ENCODE measurements at regions not wholly inside any gene's neighbourhood (a gene's known extent, or its start where the extent isn't known, plus 50 kb on each side); places are given as distances from the start of the nearest gene placed in this dataset.
A peak's percentile ranks its signal among the peaks of the same experiment; 100 is the strongest.

DNA sequence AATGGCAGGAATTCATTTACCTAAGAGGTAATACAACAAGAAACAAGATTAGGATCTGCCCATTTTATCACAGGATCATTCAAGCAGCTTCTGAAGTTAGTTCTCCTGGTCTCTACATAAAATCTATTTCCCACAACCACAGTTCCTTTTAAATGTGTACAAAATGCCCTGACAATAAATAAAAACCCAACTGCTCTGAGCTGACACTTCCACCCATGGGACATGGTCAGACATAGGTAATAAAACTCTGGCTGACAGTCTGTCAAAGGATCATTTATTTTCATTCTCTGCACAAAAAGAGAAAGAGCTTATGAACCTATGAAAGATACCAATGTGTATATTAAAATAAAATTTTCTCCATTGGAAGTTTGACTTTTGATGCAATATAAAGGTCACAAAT is 145.4 kb upstream of the PALMD start:
- no peak overlapping the region for H3K27ac ChIP-seq (replicated peaks; ENCODE audit: low read length)
- no peak overlapping the region for H4K8ac ChIP-seq (ENCODE audit: low read depth, low read length)
- no peak overlapping the region for H2AFZ ChIP-seq (ENCODE audit: low read length)
- peaks cover 0 to 6% of the 10 kb centered on the region in 2 donors for H3K4me1 ChIP-seq (ENCODE audit: control insufficient read depth in 2 of 2, insufficient read depth in 1 of 2, low read depth in 1 of 2, low read length in 2 of 2)
- no peaks in the 10 kb centered on the region for H3K9me3 ChIP-seq (replicated peaks in 1 of 2; ENCODE audit: control insufficient read depth in 2 of 2, insufficient read depth in 1 of 2, low read depth in 1 of 2, low read length in 2 of 2)
- H3K9ac ChIP-seq (ENCODE audit: low read depth, low read length, poor library complexity) = no peak overlapping the region
- no peaks in the 10 kb centered on the region for H3K36me3 ChIP-seq (replicated peaks in 1 of 2; ENCODE audit: control insufficient read depth in 2 of 2, insufficient read depth in 2 of 2, low read length in 2 of 2)
- H3K4ac ChIP-seq (ENCODE audit: low read length) = no peak overlapping the region
- no peak overlapping the region for H3K14ac ChIP-seq (ENCODE audit: low read length)
- H3K18ac ChIP-seq (ENCODE audit: low read length) = no peak overlapping the region
- no peak overlapping the region for H3K4me2 ChIP-seq (ENCODE audit: insufficient read depth, low read length, poor library complexity, severe bottlenecking)
- H2BK120ac ChIP-seq (ENCODE audit: low read depth, low read length) = no peak overlapping the region
- DNase-seq (ENCODE audit: low spot score) = no peak
- no peak overlapping the region for H4K91ac ChIP-seq (ENCODE audit: low read depth, low read length, poor library complexity)
- no peak overlapping the region for H2AK5ac ChIP-seq (ENCODE audit: low read depth, low read length)
- H3K4me3 ChIP-seq (ENCODE audit: low read length in 2 of 2) = no peak overlapping the region
- H3K23ac ChIP-seq (ENCODE audit: low read depth, low read length, poor library complexity) = no peak overlapping the region
- no peaks in the 10 kb centered on the region for H3K27me3 ChIP-seq (ENCODE audit: control insufficient read depth in 3 of 3, insufficient read depth in 3 of 3, low read depth in 1 of 3, low read length in 3 of 3)
- H3K79me1 ChIP-seq (ENCODE audit: low read depth, low read length) = no peaks in the 10 kb centered on the region
- no peak overlapping the region for H2BK5ac ChIP-seq (ENCODE audit: low read length)
- H2BK12ac ChIP-seq (ENCODE audit: low read length) = no peak overlapping the region
- no peak overlapping the region for H2BK15ac ChIP-seq (ENCODE audit: low read length)

GRCh38 chr1:99501871-99502270 is 144.0 kb upstream of the PALMD start:
- Histone ChIP-seq H3K4me2 (ENCODE audit: insufficient read depth, low read length, poor library complexity, severe bottlenecking) (no peak overlapping the region), H2BK12ac (ENCODE audit: low read length) (no peak overlapping the region), H2BK15ac (ENCODE audit: low read length) (no peak overlapping the region), H3K27me3 (ENCODE audit: control insufficient read depth in 3 of 3, insufficient read depth in 3 of 3, low read depth in 1 of 3, low read length in 3 of 3) (no peaks in the 10 kb centered on the region), H3K79me1 (ENCODE audit: low read depth, low read length) (no peaks in the 10 kb centered on the region), H3K9ac (ENCODE audit: low read depth, low read length, poor library complexity) (no peak overlapping the region), H3K18ac (ENCODE audit: low read length) (no peak overlapping the region), H2BK120ac (ENCODE audit: low read depth, low read length) (no peak overlapping the region), H2AFZ (ENCODE audit: low read length) (no peak overlapping the region), H3K14ac (ENCODE audit: low read length) (no peak overlapping the region), H3K9me3 (replicated peaks in 1 of 2; ENCODE audit: control insufficient read depth in 2 of 2, insufficient read depth in 1 of 2, low read depth in 1 of 2, low read length in 2 of 2) (no peaks in the 10 kb centered on the region), H3K4ac (ENCODE audit: low read length) (no peak overlapping the region), H3K4me1 (ENCODE audit: control insufficient read depth in 2 of 2, insufficient read depth in 1 of 2, low read depth in 1 of 2, low read length in 2 of 2) (peaks cover 0 to 6% of the 10 kb centered on the region in 2 donors), H4K91ac (ENCODE audit: low read depth, low read length, poor library complexity) (no peak overlapping the region), H2AK5ac (ENCODE audit: low read depth, low read length) (no peak overlapping the region), H3K23ac (ENCODE audit: low read depth, low read length, poor library complexity) (no peak overlapping the region), H3K4me3 (ENCODE audit: low read length in 2 of 2) (no peak overlapping the region), H3K36me3 (replicated peaks in 1 of 2; ENCODE audit: control insufficient read depth in 2 of 2, insufficient read depth in 2 of 2, low read length in 2 of 2) (no peaks in the 10 kb centered on the region), H2BK5ac (ENCODE audit: low read length) (no peak overlapping the region), H4K8ac (ENCODE audit: low read depth, low read length) (no peak overlapping the region), H3K27ac (replicated peaks; ENCODE audit: low read length) (no peak overlapping the region)
- DNase-seq (ENCODE audit: low spot score) = no peak
- WGBS, 2 donors (ENCODE audit: extremely low coverage in 2 of 2, insufficient read length in 2 of 2, insufficient replicate concordance in 1 of 2) = no CpG with 5 or more reads among the region's 1 CpG

DNA sequence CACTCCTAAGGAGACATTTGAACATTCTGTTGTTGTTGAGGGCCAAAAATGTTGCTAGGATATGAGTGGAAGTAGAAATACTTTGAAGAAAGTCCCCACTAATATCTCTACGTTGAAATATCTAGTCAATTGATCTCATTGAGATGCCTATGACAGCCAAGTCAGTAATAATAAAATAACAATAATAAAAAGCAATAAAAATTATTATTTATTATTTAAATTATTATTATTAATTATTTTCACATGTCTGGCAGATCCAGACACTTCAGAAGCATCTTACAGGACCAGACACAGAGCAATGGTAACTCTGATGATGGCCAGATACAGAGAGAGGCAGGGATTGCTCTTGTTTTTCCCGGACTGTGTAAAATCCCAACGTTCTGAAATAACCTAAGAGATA is 143.5 kb upstream of the PALMD start:
- no peak overlapping the region for H4K8ac ChIP-seq (ENCODE audit: low read depth, low read length)
- H3K36me3 ChIP-seq (replicated peaks in 1 of 2; ENCODE audit: control insufficient read depth in 2 of 2, insufficient read depth in 2 of 2, low read length in 2 of 2) = no peaks in the 10 kb centered on the region
- H2BK15ac ChIP-seq (ENCODE audit: low read length) = no peak overlapping the region
- no peak overlapping the region for H2AK5ac ChIP-seq (ENCODE audit: low read depth, low read length)
- H2BK120ac ChIP-seq (ENCODE audit: low read depth, low read length) = no peak overlapping the region
- WGBS, 2 donors (ENCODE audit: extremely low coverage in 2 of 2, insufficient read length in 2 of 2, insufficient replicate concordance in 1 of 2) = no CpG with 5 or more reads among the region's 3 CpGs
- no peaks in the 10 kb centered on the region for H3K27me3 ChIP-seq (ENCODE audit: control insufficient read depth in 3 of 3, insufficient read depth in 3 of 3, low read depth in 1 of 3, low read length in 3 of 3)
- H3K9ac ChIP-seq (ENCODE audit: low read depth, low read length, poor library complexity) = no peak overlapping the region
- H2AFZ ChIP-seq (ENCODE audit: low read length) = no peak overlapping the region
- no peak overlapping the region for H3K4me2 ChIP-seq (ENCODE audit: insufficient read depth, low read length, poor library complexity, severe bottlenecking)
- H2BK12ac ChIP-seq (ENCODE audit: low read length) = no peak overlapping the region
- DNase-seq (ENCODE audit: low spot score) = no peak
- no peaks in the 10 kb centered on the region for H3K79me1 ChIP-seq (ENCODE audit: low read depth, low read length)
- no peak overlapping the region for H2BK5ac ChIP-seq (ENCODE audit: low read length)
- H4K91ac ChIP-seq (ENCODE audit: low read depth, low read length, poor library complexity) = no peak overlapping the region
- peaks cover 0 to 5% of the 10 kb centered on the region in 2 donors for H3K4me1 ChIP-seq (ENCODE audit: control insufficient read depth in 2 of 2, insufficient read depth in 1 of 2, low read depth in 1 of 2, low read length in 2 of 2)
- no peak overlapping the region for H3K23ac ChIP-seq (ENCODE audit: low read depth, low read length, poor library complexity)
- no peak overlapping the region for H3K4me3 ChIP-seq (ENCODE audit: low read length in 2 of 2)
- no peak overlapping the region for H3K4ac ChIP-seq (ENCODE audit: low read length)
- no peak overlapping the region for H3K27ac ChIP-seq (replicated peaks; ENCODE audit: low read length)
- no peak overlapping the region for H3K18ac ChIP-seq (ENCODE audit: low read length)
- H3K9me3 ChIP-seq (replicated peaks in 1 of 2; ENCODE audit: control insufficient read depth in 2 of 2, insufficient read depth in 1 of 2, low read depth in 1 of 2, low read length in 2 of 2) = no peaks in the 10 kb centered on the region
- H3K14ac ChIP-seq (ENCODE audit: low read length) = no peak overlapping the region

DNA sequence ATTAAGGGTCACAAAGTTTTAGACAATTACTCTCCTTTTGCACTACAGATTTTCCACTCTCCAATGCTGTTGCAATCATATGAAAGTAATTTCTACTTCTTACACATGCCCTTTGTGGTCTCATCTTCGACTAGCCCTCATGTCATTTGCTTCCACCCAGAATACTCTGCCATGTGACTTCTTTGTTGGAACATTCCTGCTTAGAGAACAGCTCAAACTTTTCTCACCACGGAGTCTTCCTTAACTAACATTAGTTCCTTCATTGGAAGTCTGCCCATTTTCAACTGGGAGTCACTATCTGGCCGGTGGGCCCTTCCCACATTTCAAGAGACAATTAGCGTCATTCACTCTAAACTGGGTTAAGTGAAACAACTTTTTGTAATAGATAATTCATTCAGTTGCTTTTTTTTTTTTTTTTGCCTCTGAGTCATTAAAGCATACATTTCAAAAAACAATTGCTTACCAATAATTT is 142.6 kb upstream of the PALMD start:
- no peak overlapping the region for H2AK5ac ChIP-seq (ENCODE audit: low read depth, low read length)
- H3K36me3 ChIP-seq (replicated peaks in 1 of 2; ENCODE audit: control insufficient read depth in 2 of 2, insufficient read depth in 2 of 2, low read length in 2 of 2) = no peaks in the 10 kb centered on the region
- no peak overlapping the region for H3K4me2 ChIP-seq (ENCODE audit: insufficient read depth, low read length, poor library complexity, severe bottlenecking)
- no peak overlapping the region for H3K9ac ChIP-seq (ENCODE audit: low read depth, low read length, poor library complexity)
- no peak overlapping the region for H2BK5ac ChIP-seq (ENCODE audit: low read length)
- H3K18ac ChIP-seq (ENCODE audit: low read length) = no peak overlapping the region
- H2BK120ac ChIP-seq (ENCODE audit: low read depth, low read length) = no peak overlapping the region
- no peak overlapping the region for H4K8ac ChIP-seq (ENCODE audit: low read depth, low read length)
- DNase-seq (ENCODE audit: low spot score) = no peak
- H3K14ac ChIP-seq (ENCODE audit: low read length) = no peak overlapping the region
- H3K9me3 ChIP-seq (replicated peaks in 1 of 2; ENCODE audit: control insufficient read depth in 2 of 2, insufficient read depth in 1 of 2, low read depth in 1 of 2, low read length in 2 of 2) = no peaks in the 10 kb centered on the region
- no peaks in the 10 kb centered on the region for H3K79me1 ChIP-seq (ENCODE audit: low read depth, low read length)
- H2AFZ ChIP-seq (ENCODE audit: low read length) = peak overlapping the region; percentile 79
- H3K4me3 ChIP-seq (ENCODE audit: low read length in 2 of 2) = no peak overlapping the region
- H3K4ac ChIP-seq (ENCODE audit: low read length) = no peak overlapping the region
- WGBS, 2 donors (ENCODE audit: extremely low coverage in 2 of 2, insufficient read length in 2 of 2, insufficient replicate concordance in 1 of 2) = no CpG with 5 or more reads among the region's 4 CpGs
- H3K27ac ChIP-seq (replicated peaks; ENCODE audit: low read length) = no peak overlapping the region
- no peak overlapping the region for H2BK15ac ChIP-seq (ENCODE audit: low read length)
- no peak overlapping the region for H3K23ac ChIP-seq (ENCODE audit: low read depth, low read length, poor library complexity)
- no peak overlapping the region for H4K91ac ChIP-seq (ENCODE audit: low read depth, low read length, poor library complexity)
- H3K27me3 ChIP-seq (ENCODE audit: control insufficient read depth in 3 of 3, insufficient read depth in 3 of 3, low read depth in 1 of 3, low read length in 3 of 3) = no peaks in the 10 kb centered on the region
- no peaks in the 10 kb centered on the region for H3K4me1 ChIP-seq (ENCODE audit: control insufficient read depth in 2 of 2, insufficient read depth in 1 of 2, low read depth in 1 of 2, low read length in 2 of 2)
- H2BK12ac ChIP-seq (ENCODE audit: low read length) = no peak overlapping the region

Measured in neuronal stem cell (in vitro differentiated cells).